Stomach smooth muscle (tissue), 2 donors: ENCODE measurements at regions not wholly inside any gene's neighbourhood (a gene's known extent, or its start where the extent isn't known, plus 50 kb on each side); places are given as distances from the start of the nearest gene placed in this dataset.
"Not testable (repeated sequence)": the region's sequence is repeated elsewhere in the genome, so short reads cannot be mapped to it uniquely, and the experiment has no call there.

Source experiments
- H3K27ac ChIP-seq: one replicate; pipeline ENCODE4 v1.7.0; 2013; ENCODE audit warnings: mild to moderate bottlenecking, low read length, inconsistent platforms
- H3K27me3 ChIP-seq, 2 donors: one replicate each; pipeline ENCODE4 v1.7.0; 2013; ENCODE audit warnings: low read length in 2 of 2; ENCODE audit not compliant: insufficient read depth in 2 of 2, control insufficient read depth in 1 of 2
- H3K36me3 ChIP-seq, 2 donors: one replicate each; pipeline ENCODE4 v1.7.0; 2013; ENCODE audit warnings: low read length in 2 of 2; ENCODE audit not compliant: control insufficient read depth in 2 of 2, insufficient read depth in 2 of 2
- H3K4me1 ChIP-seq: one replicate; pipeline ENCODE4 v1.7.0; 2013; ENCODE audit warnings: low read length; ENCODE audit not compliant: control insufficient read depth, insufficient read depth
- H3K4me3 ChIP-seq, 2 donors: one replicate each; pipeline ENCODE4 v1.7.0; 2013; ENCODE audit warnings: low read length in 2 of 2
- H3K9ac ChIP-seq, 2 donors: one replicate each; pipeline ENCODE4 v1.7.0; 2013; ENCODE audit warnings: low read length in 2 of 2, mild to moderate bottlenecking in 1 of 2
- H3K9me3 ChIP-seq, 2 donors: one replicate each; pipeline ENCODE4 v1.7.0; 2013; ENCODE audit warnings: low read length in 2 of 2; ENCODE audit not compliant: control insufficient read depth in 2 of 2
- donor health status: healthy.
- donor health status: Pancreatic carcinoma.

DNA sequence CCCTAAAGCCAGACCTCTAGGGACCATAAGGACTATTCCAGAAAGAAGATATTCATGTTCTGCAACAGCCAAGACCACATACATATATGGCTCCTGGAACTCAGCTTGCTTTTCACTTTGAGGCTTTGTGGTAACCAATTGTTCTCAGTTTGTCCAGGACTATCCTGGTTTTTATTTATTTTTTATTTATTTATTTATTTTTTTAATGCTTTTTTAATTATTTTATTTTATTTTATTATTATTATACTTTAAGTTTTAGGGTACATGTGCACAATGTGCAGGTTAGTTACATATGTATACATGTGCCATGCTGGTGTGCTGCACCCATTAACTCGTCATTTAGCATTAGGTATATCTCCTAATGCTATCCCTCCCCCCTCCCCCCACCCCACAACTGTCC, 201.1 kb downstream of the DIO2 start:
- not testable (repeated sequence) for H3K4me1 ChIP-seq, H3K27ac ChIP-seq, H3K4me3 ChIP-seq, H3K9ac ChIP-seq, H3K9me3 ChIP-seq, H3K36me3 ChIP-seq, H3K27me3 ChIP-seq

DNA sequence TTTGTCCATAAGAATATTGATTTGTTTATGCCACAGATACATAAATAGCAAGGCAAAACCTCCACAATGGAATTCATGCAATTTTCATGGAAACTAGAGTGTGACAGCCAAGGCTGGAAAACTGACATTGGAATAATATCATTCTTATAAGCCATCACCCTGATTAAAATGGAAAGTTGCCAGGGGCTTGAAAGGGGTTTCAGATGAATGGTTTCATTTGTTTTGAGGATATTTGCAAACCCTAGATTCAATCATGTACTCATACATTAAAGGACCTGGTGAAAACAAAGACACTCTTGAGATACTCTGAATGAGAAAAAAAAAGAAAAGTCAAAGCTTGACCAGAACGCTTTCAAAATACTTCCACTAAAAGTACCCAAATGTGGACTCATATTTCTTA, 205.7 kb downstream of the DIO2 start:
- no peak overlapping the region for H3K27ac ChIP-seq

DNA sequence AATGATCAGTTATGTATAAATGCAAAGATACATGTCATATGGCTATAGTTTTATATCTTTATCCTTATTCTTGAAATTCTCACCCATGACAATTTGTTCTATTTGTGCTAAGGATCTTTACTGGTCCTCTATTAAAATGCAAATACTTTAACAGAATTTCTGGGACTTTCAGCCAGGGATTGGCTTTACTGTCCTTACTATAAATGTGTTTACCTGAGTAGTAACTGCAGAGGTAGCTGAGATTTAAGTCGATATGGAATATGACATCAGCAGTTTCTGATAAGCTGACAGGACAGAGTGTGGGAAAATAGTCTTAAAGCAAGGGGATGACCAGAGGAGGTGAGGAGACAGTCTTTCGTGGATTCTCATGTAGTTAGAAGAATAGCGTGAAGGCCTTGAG, 206.4 kb downstream of the DIO2 start:
- Histone ChIP-seq H3K9ac (no peak overlapping the region), H3K9me3 (no peaks in the 10 kb centered on the region), H3K27me3 (no peaks in the 10 kb centered on the region), H3K36me3 (no peaks in the 10 kb centered on the region), H3K27ac (no peak overlapping the region), H3K4me1 (no peaks in the 10 kb centered on the region), H3K4me3 (no peak overlapping the region)

More for the DNA sequence above, 205.7 kb downstream of the DIO2 start:
- Histone ChIP-seq H3K4me1 (no peaks in the 10 kb centered on the region), H3K9ac (no peak overlapping the region), H3K4me3 (no peak overlapping the region), H3K36me3 (no peaks in the 10 kb centered on the region), H3K27me3 (no peaks in the 10 kb centered on the region), H3K9me3 (no peaks in the 10 kb centered on the region)

DNA sequence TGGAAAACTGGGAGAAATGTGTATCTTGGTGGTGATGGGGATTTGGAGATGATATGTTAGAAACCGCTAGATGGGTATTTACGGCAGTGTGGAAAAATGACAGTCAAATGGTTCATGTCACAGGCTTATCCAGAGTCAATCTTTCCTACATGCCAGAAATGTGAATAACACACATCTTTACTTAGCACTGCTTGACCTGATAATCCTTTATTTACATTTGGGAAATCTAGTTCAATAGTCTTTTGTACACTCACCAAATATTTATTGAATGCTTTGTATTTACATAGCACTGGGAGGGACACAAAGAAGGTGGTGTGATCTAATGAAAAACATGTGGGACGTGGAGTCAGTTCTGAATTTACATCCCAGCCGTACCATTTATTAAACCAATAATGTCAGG, 208.2 kb downstream of the DIO2 start:
- Histone ChIP-seq H3K9ac (no peak overlapping the region), H3K4me3 (no peak overlapping the region), H3K27me3 (no peaks in the 10 kb centered on the region), H3K4me1 (no peaks in the 10 kb centered on the region), H3K36me3 (no peaks in the 10 kb centered on the region), H3K9me3 (peaks cover 0 to 3% of the 10 kb centered on the region in 2 donors), H3K27ac (no peak overlapping the region)

DNA sequence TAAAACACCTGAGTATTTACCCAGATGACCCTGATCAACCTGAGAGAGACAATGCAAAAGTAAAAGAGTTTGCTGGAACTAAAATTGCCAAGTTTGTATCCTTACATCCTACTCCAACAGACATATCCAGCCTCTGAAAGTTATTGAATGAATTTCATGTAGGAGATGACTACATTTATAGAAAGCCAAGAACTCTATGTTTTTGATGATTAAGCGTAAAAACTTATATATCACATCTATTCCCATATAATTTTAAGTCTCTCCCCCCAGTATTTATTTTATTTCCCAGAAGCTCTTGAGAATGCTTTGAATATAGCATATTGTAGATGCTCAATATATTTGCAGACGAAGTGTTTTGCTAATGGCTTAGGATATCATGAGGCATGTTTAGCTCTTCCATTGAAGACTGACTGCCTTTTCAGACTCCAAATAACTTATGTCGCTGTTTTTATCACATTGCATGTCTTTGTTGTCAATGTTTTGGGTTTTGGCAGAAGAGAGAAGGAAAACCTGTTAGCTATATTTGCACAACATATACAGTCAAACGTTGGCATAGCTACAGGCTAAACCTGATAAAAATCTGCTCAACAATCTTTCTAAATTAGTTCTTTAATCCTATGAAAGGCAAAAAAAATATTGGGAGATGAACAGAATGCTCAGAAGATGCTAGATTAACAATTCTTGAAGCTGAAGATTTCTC, 213.6 kb downstream of the DIO2 start:
- Histone ChIP-seq H3K4me1 (no peaks in the 10 kb centered on the region), H3K27ac (no peak overlapping the region)

DNA sequence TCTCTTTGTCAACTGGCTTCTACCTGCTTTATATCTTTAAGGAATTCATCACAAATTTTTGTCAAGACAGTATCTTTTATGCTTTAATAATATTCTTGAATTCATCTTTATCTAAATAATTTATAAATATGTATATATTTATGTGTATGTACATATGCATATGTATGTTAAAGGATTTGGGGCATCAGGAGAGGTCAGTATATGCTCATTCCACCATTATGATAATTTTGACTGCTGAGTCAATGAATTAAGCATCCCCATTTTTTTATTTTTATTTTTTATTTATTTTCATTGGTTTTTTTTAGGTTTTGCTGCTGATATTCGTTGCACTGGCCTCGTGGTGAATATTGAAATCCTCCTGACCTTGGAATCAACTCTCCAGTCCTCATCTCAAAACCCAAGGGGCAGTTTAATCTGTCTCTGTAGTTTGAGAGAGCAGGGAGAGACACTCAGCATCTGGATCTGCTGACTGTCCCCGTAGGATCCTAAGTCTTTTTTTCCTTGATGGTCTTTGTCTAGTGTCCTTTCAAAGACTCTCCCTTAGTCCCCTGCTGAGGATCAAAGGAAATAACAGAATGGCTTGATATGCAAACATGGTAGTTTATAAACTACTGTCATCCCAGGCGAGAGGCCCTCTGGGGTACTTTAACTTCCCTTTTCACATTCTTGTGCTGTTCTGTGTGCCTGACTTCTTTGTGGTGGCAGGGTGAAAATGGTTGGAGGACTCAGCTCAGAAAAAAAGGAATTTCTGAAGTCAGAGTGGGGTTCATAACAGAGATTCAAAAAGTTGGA, 218.7 kb downstream of the DIO2 start:
- no peaks in the 10 kb centered on the region for H3K36me3 ChIP-seq
- no peaks in the 10 kb centered on the region for H3K9me3 ChIP-seq
- no peak overlapping the region for H3K4me3 ChIP-seq
- H3K4me1 ChIP-seq: no peaks in the 10 kb centered on the region
- H3K27ac ChIP-seq: no peak overlapping the region
- H3K27me3 ChIP-seq: no peaks in the 10 kb centered on the region
- no peak overlapping the region for H3K9ac ChIP-seq

More for the DNA sequence above, 213.6 kb downstream of the DIO2 start:
- H3K9ac ChIP-seq: no peak overlapping the region
- no peaks in the 10 kb centered on the region for H3K27me3 ChIP-seq
- no peaks in the 10 kb centered on the region for H3K36me3 ChIP-seq
- peaks cover 0 to 3% of the 10 kb centered on the region in 2 donors for H3K9me3 ChIP-seq
- no peak overlapping the region for H3K4me3 ChIP-seq

DNA sequence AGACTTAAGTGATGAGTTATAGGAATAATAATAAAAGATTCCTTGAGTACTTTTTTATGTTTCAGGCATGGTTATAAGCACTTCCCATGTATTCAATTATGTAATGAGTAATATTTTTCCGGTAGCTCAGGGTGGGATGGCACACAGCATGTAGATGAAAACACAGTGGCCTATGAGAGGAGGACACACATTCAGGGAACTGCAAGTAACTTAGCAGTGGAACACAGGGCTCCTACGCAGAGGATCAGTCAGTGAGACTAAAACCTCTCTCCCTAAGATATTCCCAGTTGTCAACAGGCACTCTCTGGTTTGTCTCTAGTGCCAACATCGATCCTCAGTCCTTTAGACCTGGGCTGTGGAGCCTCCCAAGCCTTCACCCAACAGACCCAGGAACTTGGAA, 219.4 kb downstream of the DIO2 start:
- no peaks in the 10 kb centered on the region for H3K4me1 ChIP-seq
- no peak overlapping the region for H3K9ac ChIP-seq
- no peaks in the 10 kb centered on the region for H3K36me3 ChIP-seq
- no peaks in the 10 kb centered on the region for H3K27me3 ChIP-seq
- H3K27ac ChIP-seq: no peak overlapping the region
- H3K4me3 ChIP-seq: no peak overlapping the region
- H3K9me3 ChIP-seq: no peaks in the 10 kb centered on the region

DNA sequence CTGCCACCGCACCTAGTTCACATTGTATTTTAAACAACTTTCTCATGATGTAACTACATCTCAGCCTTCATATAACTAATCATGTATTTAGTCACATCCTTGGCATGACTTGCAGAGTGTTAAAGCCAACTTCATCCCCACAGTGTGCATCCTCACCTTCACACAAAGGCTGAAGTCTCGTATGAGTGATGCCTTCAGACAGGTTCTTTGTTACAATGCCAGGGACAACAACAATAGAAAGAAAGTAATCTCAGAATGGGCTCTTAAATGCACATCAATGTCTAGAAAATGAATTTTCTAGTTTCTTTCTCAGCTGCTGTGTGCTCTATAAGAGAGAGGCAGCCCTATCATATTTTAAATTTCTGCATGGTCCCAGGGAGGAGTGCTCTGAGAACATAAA, 221.3 kb downstream of the DIO2 start:
- no peak overlapping the region for H3K9ac ChIP-seq

DNA sequence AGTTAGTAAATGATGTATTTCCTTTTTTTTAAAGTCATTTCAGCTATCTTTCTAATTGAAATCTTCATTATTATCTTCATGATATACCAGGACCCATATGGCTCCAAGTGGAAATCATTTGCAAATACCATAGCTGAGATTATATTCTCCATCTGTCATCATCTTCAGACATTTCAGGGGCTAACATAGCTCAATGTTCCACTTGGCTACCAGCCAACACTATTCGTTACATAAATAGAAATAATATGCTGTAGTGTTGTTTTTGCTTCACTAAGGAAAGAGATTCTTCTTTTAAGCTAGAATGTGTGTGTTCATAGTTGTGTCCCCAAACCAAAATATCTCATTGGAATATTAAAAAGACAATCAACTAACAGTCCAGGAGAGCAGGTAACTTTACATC, 225.1 kb downstream of the DIO2 start:
- no peak overlapping the region for H3K4me3 ChIP-seq
- H3K27me3 ChIP-seq: no peaks in the 10 kb centered on the region
- no peaks in the 10 kb centered on the region for H3K9me3 ChIP-seq
- no peak overlapping the region for H3K9ac ChIP-seq
- H3K36me3 ChIP-seq: no peaks in the 10 kb centered on the region
- H3K27ac ChIP-seq: no peak overlapping the region
- no peaks in the 10 kb centered on the region for H3K4me1 ChIP-seq

More for the DNA sequence above, 221.3 kb downstream of the DIO2 start:
- H3K9me3 ChIP-seq: no peaks in the 10 kb centered on the region
- no peak overlapping the region for H3K27ac ChIP-seq
- no peaks in the 10 kb centered on the region for H3K36me3 ChIP-seq
- H3K27me3 ChIP-seq: no peaks in the 10 kb centered on the region
- H3K4me1 ChIP-seq: no peaks in the 10 kb centered on the region
- no peak overlapping the region for H3K4me3 ChIP-seq

DNA sequence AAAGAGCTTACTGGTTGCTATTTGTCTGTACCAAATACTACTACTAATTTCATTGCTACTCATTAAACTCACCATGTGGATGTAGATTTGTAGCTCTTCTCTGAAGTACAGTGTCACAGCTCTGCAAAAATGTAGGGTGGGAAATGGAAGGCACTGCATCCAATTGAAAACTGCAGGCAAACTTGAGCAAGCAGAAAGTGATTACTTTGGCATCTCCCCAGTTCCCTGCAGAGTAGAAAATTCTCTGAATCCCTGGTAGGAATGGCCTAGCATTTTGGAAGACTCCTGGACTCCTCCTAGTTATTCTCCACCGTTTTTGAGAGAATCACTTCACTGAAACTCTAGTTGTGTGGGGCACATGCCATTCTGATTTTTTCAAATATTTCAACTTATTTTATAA, 239.1 kb downstream of the DIO2 start:
- Histone ChIP-seq H3K9ac (no peak overlapping the region), H3K36me3 (no peaks in the 10 kb centered on the region), H3K27me3 (no peaks in the 10 kb centered on the region), H3K27ac (no peak overlapping the region), H3K4me3 (no peak overlapping the region), H3K9me3 (no peaks in the 10 kb centered on the region), H3K4me1 (no peaks in the 10 kb centered on the region)

DNA sequence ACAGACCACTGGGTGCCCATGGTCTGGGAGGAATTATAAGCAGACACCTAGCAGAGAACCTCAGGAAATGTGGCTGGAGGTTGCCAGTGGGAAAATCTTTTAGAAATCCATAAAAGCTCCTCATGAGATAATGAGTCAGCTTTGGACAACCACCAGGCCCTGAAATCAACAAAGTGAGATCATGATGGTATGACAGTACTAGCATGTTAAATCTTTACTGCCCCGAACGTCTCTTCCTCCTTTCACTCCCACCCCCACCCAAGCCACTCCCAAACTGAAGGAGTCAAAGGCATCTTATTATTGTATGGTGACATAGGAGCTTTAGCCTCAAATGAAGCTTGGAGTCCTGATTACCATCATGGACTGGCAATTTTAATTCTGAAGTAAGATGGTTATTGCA, 240.0 kb downstream of the DIO2 start:
- Histone ChIP-seq H3K27ac (no peak overlapping the region), H3K27me3 (no peaks in the 10 kb centered on the region), H3K4me1 (no peaks in the 10 kb centered on the region), H3K9me3 (no peaks in the 10 kb centered on the region), H3K36me3 (no peaks in the 10 kb centered on the region), H3K9ac (no peak overlapping the region), H3K4me3 (no peak overlapping the region)
